Stimulated activated CD4-positive, alpha-beta T cell treated with anti-CD3 and anti-CD28 coated beads, Interleukin-4, amount 100 ng/mL, for 48 hours (primary cell): ENCODE measurements at regions not wholly inside any gene's neighbourhood (a gene's known extent, or its start where the extent isn't known, plus 50 kb on each side); places are given as distances from the start of the nearest gene placed in this dataset.
"Not testable (repeated sequence)": the region's sequence is repeated elsewhere in the genome, so short reads cannot be mapped to it uniquely, and the experiment has no call there.

Source experiments
- DNase-seq, 2 donors: peaks; one replicate each; pipeline ENCODE4 v3.0.0-alpha.2; 2020; ENCODE audit warnings: low read depth in 2 of 2

GRCh38 chr13:72657379-72657778 lies 70.0 kb downstream of the MZT1 start:
- DNase-seq: no peak

GRCh38 chr13:72656357-72656756 lies 71.1 kb downstream of the MZT1 start:
- DNase-seq: no peak

GRCh38 chr13:72653506-72653905 lies 73.9 kb downstream of the MZT1 start:
- no peak for DNase-seq

- no peak for DNase-seq
These were observed 74.7 kb downstream of the MZT1 start for GRCh38 chr13:72652681-72653080.

- DNase-seq: no peak
These were observed 76.3 kb downstream of the MZT1 start for GRCh38 chr13:72651144-72651543.

GRCh38 chr13:72650051-72650700 lies 77.3 kb downstream of the MZT1 start:
- DNase-seq: no peak

- DNase-seq: no peak
These were observed 78.8 kb downstream of the MZT1 start for GRCh38 chr13:72648513-72649065.

- no peak for DNase-seq
These were observed 80.0 kb downstream of the MZT1 start for GRCh38 chr13:72647422-72647821.

- DNase-seq: no peak
These were observed 81.9 kb downstream of the MZT1 start for GRCh38 chr13:72645521-72645920.

- DNase-seq: peak; percentile 56 to 65
These were observed 84.0 kb downstream of the MZT1 start for GRCh38 chr13:72643311-72643989.

GRCh38 chr13:72639377-72639776 lies 88.1 kb downstream of the MZT1 start:
- no peak for DNase-seq

GRCh38 chr13:72638059-72638815 lies 89.2 kb downstream of the MZT1 start:
- no peak for DNase-seq

- no peak for DNase-seq
These were observed 89.9 kb downstream of the MZT1 start for GRCh38 chr13:72637561-72637960.

- DNase-seq: no peak
These were observed 92.6 kb downstream of the MZT1 start for GRCh38 chr13:72634859-72635258.

- no peak for DNase-seq
These were observed 104.9 kb downstream of the MZT1 start for GRCh38 chr13:72622546-72622945.

- DNase-seq: no peak
These were observed 106.6 kb downstream of the MZT1 start for GRCh38 chr13:72620874-72621273.

GRCh38 chr13:72617951-72618350 lies 109.5 kb downstream of the MZT1 start:
- DNase-seq: no peak

GRCh38 chr13:72617186-72617585 lies 110.2 kb downstream of the MZT1 start:
- no peak for DNase-seq

GRCh38 chr13:72610251-72610891 lies 117.1 kb downstream of the MZT1 start:
- DNase-seq: not testable (repeated sequence)

GRCh38 chr13:72599178-72599743 lies 128.2 kb downstream of the MZT1 start:
- DNase-seq: no peak

GRCh38 chr13:72590091-72590740 lies 137.2 kb downstream of the MZT1 start:
- no peak for DNase-seq
